Epithelial cell of prostate (primary cell): ENCODE measurements at regions not wholly inside any gene's neighbourhood (a gene's known extent, or its start where the extent isn't known, plus 50 kb on each side); places are given as distances from the start of the nearest gene placed in this dataset.
"Not testable (repeated sequence)": the region's sequence is repeated elsewhere in the genome, so short reads cannot be mapped to it uniquely, and the experiment has no call there.

Experiments used
- DNase-seq: peaks from one replicate; pipeline ENCODE4 v3.0.0-alpha.2; 2011; ENCODE audit warnings: low read depth, low spot score
- H3K27ac ChIP-seq: fragments of 450-650 bp; 2 replicates; pipeline ENCODE4 v1.5.1; 2017; ENCODE audit warnings: mild to moderate bottlenecking

DNA sequence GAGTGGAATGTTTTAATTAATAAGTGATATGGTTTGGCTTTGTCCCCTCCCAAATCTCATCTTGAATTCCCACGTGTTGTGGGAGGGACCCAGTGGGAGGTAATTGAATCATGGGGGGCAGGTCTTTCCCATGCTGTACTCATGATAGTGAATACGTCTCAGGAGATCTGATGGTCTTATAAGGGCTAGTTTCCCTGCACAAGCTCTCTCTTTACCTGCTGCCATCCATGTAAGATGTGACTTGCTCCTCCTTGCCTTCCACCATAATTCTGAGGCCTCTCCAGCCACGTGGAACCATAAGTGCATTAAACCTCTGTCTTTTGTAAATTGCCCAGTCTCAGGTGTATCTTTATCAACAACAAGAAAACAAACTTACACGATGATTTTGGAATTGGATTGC is 734.5 kb upstream of the BCHE start:
- DNase-seq = not testable (repeated sequence)

GRCh38 chr3:166570102-166570501 is 732.9 kb upstream of the BCHE start:
- DNase-seq = no peak
- no peak overlapping the region for H3K27ac ChIP-seq

More for the DNA sequence above, 734.5 kb upstream of the BCHE start:
- not testable (repeated sequence) for H3K27ac ChIP-seq

- no peak for DNase-seq
- H3K27ac ChIP-seq = no peak overlapping the region
Measured at GRCh38 chr3:166569589-166569988, 732.4 kb upstream of the BCHE start.

DNA sequence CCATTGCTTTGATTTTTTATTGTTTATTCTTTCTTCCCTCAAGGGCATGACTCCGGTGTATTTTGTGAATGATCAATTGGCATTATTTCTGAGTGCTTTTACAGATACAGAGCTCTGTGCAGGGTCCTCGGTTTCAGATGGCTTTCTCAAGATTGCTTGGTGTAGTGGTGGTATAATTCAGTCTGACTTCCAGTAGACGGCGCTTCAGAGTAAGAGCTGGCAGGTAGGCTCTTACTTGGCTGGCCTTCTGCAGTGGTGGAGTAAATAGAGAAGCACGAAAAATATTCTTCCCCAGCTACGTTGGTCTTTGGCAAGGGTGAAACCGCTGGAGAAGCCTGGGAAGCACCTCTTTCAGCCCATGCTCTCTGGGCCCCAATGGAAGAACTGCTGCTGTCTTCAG is 723.0 kb upstream of the BCHE start:
- no peak overlapping the region for H3K27ac ChIP-seq
- DNase-seq = no peak

DNA sequence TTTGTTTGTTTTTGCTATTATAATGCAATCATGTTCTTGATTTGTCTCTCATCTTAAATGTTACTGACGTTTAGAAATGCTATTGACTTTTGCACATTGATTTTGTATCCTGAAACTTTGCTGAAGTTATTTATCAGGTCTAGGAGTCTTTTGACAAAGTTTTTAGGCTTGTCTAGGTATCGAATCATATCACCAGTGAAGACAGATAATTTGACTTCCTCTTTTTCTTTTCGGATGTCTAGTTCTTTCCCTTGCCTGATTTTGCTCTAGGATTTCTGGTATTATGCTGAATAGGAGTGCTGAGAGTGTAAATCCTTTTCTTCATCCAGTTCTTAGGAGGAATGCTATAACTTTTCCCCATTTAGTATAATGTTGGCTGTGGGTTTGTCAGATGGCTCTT is 719.7 kb upstream of the BCHE start:
- no peak overlapping the region for H3K27ac ChIP-seq
- DNase-seq = no peak

DNA sequence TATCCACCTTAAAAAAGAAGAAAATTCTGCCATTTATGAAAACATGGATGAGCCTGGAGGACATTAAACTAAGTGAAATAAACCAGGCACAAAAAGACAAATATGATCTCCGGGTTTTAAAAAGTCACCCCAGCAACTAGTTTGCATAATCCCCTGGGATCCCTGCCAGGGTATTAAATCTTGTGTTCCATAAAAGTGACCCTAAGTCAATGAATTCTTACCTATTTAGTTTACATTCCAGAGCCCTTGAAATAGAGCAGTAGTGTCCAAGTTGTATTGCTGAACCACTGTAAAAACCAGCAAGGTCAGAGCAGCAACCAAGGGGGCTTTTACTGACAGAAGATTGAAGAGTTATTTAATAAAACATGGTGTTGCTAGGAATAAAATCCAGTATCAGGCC is 716.8 kb upstream of the BCHE start:
- H3K27ac ChIP-seq = no peak overlapping the region
- no peak for DNase-seq

GRCh38 chr3:166533740-166534139 is 696.5 kb upstream of the BCHE start:
- no peak for DNase-seq
- H3K27ac ChIP-seq = no peak overlapping the region

DNA sequence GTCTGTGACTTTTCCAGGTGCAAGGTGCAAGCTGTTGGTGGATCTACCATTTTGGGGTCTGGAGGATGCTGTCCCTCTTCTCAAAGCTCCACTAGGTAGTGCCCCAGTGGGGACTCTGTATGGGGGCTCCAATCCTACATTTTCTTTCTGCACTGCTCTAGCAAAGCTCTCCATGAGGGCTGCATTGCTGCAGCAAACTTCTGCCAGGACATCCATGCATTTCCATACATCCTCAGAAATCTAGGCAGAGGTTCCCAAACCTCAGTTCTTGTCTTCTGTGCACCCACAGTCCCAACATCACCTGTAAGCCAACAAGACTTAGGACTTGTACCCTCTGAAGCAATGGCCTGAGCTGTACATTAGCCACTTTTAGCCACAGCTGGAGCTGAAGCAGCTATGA is 694.5 kb upstream of the BCHE start:
- H3K27ac ChIP-seq = no peak overlapping the region
- DNase-seq = no peak

DNA sequence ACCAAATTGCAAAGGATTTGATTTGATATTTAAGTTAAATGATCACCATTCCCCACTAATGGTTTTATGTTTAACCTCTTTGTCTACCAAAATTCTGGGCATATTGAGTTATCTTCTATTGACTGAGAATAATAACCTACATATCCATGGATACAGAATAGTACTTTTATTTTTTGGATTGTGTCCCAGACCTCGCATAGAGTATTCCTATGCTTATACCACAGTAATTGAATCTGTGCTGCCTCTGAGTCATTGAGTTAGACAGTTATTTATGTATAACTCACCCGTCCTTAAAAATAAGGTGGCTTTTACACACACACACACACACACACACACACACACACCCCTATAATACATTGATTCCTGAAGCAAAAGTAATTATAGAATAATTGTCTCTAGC is 690.1 kb upstream of the BCHE start:
- DNase-seq = peak; percentile 6

GRCh38 chr3:166526881-166527280 is 689.7 kb upstream of the BCHE start:
- no peak overlapping the region for H3K27ac ChIP-seq
- no peak for DNase-seq

More for the DNA sequence above, 690.1 kb upstream of the BCHE start:
- no peak overlapping the region for H3K27ac ChIP-seq

GRCh38 chr3:166522017-166522416 is 684.8 kb upstream of the BCHE start:
- DNase-seq = no peak
- no peak overlapping the region for H3K27ac ChIP-seq

- no peak overlapping the region for H3K27ac ChIP-seq
- DNase-seq = no peak
Measured at GRCh38 chr3:166519443-166519842, 682.2 kb upstream of the BCHE start.

DNA sequence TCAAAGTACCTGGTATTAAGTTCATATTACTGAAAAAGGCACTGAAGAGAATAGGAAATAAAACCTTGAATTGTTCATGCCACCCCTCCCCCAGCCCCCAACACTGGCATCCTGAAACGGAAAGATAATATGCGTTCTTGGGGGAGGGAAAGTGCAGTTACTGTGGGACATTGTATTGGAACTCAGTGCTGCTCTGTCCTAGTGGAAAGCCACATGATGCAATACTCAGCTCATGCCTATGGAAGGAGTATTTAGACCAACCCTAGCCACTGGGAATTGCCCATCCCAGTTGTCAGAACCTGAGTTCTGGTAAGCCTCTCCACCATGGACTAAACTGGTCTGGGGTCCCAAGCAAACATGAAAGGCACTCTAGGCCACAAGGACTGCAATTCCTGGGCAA is 680.8 kb upstream of the BCHE start:
- no peak overlapping the region for H3K27ac ChIP-seq

GRCh38 chr3:166510382-166510781 is 673.2 kb upstream of the BCHE start:
- H3K27ac ChIP-seq = no peak overlapping the region
- DNase-seq = no peak

More for the DNA sequence above, 680.8 kb upstream of the BCHE start:
- DNase-seq = no peak

DNA sequence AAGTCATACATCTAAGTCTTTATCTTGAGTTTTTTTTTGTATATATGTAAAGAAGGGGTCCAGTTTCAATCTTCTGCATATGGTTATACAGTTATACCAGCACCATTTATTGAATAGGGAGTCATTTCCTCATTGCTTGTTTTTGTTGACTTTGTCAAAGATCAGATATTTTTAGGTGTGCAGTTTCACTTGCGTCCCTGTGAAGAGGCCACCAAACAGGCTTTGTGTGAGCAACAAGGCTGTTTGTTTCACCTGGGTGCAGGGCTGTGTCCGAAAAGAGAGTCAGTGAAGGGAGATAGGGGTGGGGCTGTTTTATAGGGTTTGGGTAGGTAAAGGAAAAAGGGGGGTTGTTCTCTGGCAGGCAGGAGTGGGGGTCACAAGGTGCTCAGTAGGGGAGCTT is 663.2 kb upstream of the BCHE start:
- H3K27ac ChIP-seq, DNase-seq: not testable (repeated sequence)

- no peak for DNase-seq
- no peak overlapping the region for H3K27ac ChIP-seq
Measured at GRCh38 chr3:166499636-166500035, 662.4 kb upstream of the BCHE start.

DNA sequence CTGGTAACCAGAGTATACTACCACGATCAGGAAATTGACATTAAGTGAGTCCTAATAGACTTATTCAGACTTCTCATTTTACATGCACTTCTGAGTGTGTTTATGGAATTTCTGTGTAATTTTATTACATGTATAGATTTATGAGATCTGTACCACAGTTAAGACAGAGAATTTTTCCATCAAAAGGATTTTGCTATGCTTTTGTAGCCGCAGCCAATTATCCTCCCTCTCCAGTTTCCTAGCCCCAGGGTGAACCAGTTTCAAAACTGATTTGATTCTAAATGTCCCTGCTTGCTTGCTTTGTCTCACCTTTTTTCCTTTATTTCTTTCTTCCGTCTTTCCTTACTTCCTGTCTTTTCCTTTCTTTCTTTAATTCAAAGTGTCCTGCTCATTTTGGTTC is 661.2 kb upstream of the BCHE start:
- no peak overlapping the region for H3K27ac ChIP-seq
- DNase-seq = no peak

DNA sequence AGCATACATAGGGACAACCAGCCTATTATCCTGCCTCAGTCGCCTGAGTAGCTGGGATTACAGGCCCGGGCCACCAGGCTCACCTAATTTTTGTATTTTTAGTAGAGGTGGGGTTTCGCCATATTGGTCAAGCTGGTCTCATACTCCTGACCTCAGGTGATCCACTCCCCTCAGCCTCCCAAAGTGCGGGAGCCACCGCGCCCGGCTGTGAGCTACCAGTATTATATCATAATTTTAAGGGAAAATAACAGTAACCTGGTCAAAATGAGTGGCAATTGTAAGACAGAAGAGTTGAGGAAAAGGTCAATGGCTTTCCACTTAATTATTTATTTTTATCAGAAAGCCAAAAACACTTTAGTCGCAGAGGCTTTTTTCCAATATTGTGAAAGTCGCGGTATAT is 652.6 kb upstream of the BCHE start:
- no peak for DNase-seq
- no peak overlapping the region for H3K27ac ChIP-seq

DNA sequence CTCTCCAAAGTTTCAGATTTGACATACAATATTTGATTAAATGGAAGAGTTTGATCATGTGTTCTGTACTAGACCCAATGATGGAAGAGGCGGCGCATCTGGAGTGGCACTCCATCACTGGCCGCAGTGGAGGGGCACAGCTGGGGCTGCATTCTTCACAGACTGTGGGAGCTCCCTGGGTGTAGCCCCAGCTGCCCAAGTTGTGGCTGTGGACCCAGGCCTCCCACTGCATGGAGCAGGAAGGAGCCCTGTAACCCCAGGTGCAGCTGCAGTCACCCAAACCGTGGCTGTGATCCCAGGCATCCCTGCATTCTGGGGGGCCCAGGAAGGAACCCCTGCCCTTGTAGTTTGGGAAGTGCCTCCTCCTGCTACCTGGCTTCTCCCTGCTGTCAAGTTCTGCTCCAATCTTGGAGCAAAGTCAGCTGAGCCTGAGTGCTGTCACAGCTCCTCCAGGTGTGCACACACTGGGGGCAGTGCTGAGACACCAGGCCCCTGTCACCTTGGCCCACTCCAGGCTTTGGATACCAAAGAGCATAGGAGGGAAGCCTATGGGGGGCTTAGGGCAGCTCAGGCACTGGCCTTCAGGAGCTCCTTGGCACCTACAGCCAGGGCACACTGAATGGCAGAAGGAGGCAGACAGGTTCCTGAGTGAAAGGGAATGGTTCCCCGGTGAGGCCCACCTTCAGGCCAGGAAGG is 651.9 kb upstream of the BCHE start:
- no peak for DNase-seq
- H3K27ac ChIP-seq = no peak overlapping the region

DNA sequence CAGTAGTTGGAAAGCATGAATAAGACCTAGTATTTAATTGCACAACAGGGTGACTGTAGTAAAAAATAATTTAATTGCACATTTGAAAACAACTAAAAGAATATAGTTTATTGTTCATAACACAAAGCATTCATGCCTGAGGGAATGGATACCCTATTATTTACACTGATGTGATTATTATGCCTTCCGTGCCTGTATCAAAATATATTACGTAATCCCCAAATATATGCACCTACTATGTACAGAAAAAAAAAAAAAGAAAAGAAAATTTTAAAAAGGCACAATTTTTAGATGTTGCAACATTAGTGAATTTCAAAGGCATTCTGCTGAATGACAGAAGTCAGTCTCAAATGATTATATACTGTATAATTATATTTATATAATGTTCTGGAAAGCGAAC is 647.2 kb upstream of the BCHE start:
- no peak for DNase-seq
- no peak overlapping the region for H3K27ac ChIP-seq

DNA sequence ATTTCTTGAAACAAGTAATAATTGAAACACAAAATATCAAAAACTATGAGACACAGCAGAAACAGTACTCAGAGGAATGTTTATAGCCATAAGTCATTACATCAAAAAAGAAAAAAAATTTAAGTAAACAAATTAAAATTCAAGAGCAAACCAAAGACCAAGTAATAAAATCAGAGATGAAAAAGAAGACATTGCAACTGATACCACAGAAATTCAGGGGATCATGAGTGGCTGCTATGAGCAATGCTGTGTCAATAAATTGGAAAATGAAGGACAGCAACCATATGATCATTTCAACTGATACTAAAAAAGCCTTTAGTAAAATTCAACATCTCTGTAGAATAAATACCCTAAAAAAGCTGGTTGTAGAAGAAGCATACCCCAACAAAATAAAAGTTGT is 644.1 kb upstream of the BCHE start:
- no peak overlapping the region for H3K27ac ChIP-seq

GRCh38 chr3:166478356-166478755 is 641.1 kb upstream of the BCHE start:
- peak; percentile 60 for DNase-seq
- H3K27ac ChIP-seq = peak overlapping the region; percentile 50

More for the DNA sequence above, 644.1 kb upstream of the BCHE start:
- DNase-seq = no peak

DNA sequence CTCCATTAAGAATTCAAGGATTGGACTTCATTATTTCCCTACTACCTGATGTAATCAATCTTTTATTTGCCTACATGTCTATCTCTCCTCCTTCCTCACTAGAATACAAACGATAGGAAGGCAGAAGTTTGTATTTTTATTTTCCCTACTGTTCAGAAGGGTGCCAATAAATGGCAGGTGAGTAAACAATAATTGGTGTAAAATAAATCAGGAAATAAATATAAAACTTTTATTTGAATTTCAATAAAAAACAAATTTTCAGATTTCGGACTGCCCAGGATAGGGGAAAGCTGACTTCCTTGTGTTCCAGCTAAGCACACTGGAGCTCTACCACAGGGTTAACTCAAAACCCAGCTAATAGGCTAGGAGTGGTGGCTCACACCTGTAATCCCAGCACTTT is 636.3 kb upstream of the BCHE start:
- DNase-seq = no peak
- H3K27ac ChIP-seq = no peak overlapping the region
